Fibroblast of skin of abdomen (primary cell): ENCODE measurements at regions not wholly inside any gene's neighbourhood (a gene's known extent, or its start where the extent isn't known, plus 50 kb on each side); places are given as distances from the start of the nearest gene placed in this dataset.
A peak's percentile ranks its signal among the peaks of the same experiment; 100 is the strongest.

Experiments used
- DNase-seq: peaks from one replicate; pipeline ENCODE4 v3.0.0-alpha.2; 2013

GRCh38 chr4:125826801-125827695, 512.3 kb downstream of the FAT4 start:
- peak; percentile 66 for DNase-seq

- DNase-seq: no peak
These were observed 512.9 kb downstream of the FAT4 start for GRCh38 chr4:125827696-125828052.

GRCh38 chr4:125828346-125828745, 513.6 kb downstream of the FAT4 start:
- DNase-seq: no peak

GRCh38 chr4:125832161-125832560, 517.4 kb downstream of the FAT4 start:
- DNase-seq: no peak

- DNase-seq: peak; percentile 5
These were observed 521.9 kb downstream of the FAT4 start for GRCh38 chr4:125836597-125837195.

- peak; percentile 49 for DNase-seq
These were observed 522.9 kb downstream of the FAT4 start for GRCh38 chr4:125837493-125838201.

GRCh38 chr4:125838202-125838601, 523.4 kb downstream of the FAT4 start:
- no peak for DNase-seq

GRCh38 chr4:125838924-125839323, 524.2 kb downstream of the FAT4 start:
- DNase-seq: peak; percentile 16

- DNase-seq: no peak
These were observed 529.2 kb downstream of the FAT4 start for GRCh38 chr4:125843947-125844346.

- no peak for DNase-seq
These were observed 532.8 kb downstream of the FAT4 start for GRCh38 chr4:125847518-125847917.

- peak; percentile 87 for DNase-seq
These were observed 535.1 kb downstream of the FAT4 start for GRCh38 chr4:125849869-125850268.

- DNase-seq: peak; percentile 100
These were observed 577.0 kb downstream of the FAT4 start for GRCh38 chr4:125891597-125892258.

- no peak for DNase-seq
These were observed 590.0 kb downstream of the FAT4 start for GRCh38 chr4:125904802-125905201.

GRCh38 chr4:125911058-125911457, 596.3 kb downstream of the FAT4 start:
- DNase-seq: no peak

GRCh38 chr4:125911481-125911880, 596.7 kb downstream of the FAT4 start:
- no peak for DNase-seq

- DNase-seq: no peak
These were observed 602.8 kb downstream of the FAT4 start for GRCh38 chr4:125917559-125917958.

- no peak for DNase-seq
These were observed 613.9 kb downstream of the FAT4 start for GRCh38 chr4:125928652-125929051.

GRCh38 chr4:125938541-125938940, 623.8 kb downstream of the FAT4 start:
- DNase-seq: peak; percentile 17

- DNase-seq: no peak
These were observed 625.7 kb downstream of the FAT4 start for GRCh38 chr4:125940426-125940825.

GRCh38 chr4:125944966-125945365, 630.2 kb downstream of the FAT4 start:
- no peak for DNase-seq

GRCh38 chr4:125948021-125948420, 633.3 kb downstream of the FAT4 start:
- no peak for DNase-seq

GRCh38 chr4:125951261-125951887, 636.6 kb downstream of the FAT4 start:
- DNase-seq: peak; percentile 92
